Putamen (tissue), 1 donor: ENCODE measurements at regions not wholly inside any gene's neighbourhood (a gene's known extent, or its start where the extent isn't known, plus 50 kb on each side); places are given as distances from the start of the nearest gene placed in this dataset.

ENCODE experiments used
- DNase-seq: peaks from one replicate; pipeline ENCODE4 v3.0.0-alpha.2; 2016; ENCODE audit warnings: low spot score

- no peak for DNase-seq
These were observed 73.1 kb upstream of the KCNA4 start for GRCh38 chr11:30089921-30090320.

- DNase-seq = no peak
These were observed 74.4 kb upstream of the KCNA4 start for GRCh38 chr11:30091246-30091645.

DNA sequence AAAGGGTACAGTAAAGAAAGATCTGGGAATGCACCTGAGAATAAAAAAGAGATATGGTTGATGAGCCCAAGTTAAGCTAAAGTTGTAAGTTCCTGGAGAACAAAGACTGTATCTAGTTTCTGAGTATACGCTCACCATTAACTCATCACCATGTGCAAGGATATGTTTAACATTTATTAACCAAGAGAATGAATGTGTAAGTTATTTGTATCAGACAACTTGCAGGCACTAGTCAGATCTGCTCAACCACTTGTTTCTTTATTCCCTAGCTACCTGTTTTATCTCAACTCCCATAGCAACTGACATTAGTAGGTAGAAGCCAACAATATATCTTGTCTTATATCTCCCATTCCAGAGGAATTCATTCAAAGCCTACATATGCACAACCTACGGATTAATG lies 74.9 kb upstream of the KCNA4 start:
- no peak for DNase-seq

GRCh38 chr11:30092518-30092917 lies 75.7 kb upstream of the KCNA4 start:
- no peak for DNase-seq

GRCh38 chr11:30100495-30100894 lies 83.7 kb upstream of the KCNA4 start:
- no peak for DNase-seq

DNA sequence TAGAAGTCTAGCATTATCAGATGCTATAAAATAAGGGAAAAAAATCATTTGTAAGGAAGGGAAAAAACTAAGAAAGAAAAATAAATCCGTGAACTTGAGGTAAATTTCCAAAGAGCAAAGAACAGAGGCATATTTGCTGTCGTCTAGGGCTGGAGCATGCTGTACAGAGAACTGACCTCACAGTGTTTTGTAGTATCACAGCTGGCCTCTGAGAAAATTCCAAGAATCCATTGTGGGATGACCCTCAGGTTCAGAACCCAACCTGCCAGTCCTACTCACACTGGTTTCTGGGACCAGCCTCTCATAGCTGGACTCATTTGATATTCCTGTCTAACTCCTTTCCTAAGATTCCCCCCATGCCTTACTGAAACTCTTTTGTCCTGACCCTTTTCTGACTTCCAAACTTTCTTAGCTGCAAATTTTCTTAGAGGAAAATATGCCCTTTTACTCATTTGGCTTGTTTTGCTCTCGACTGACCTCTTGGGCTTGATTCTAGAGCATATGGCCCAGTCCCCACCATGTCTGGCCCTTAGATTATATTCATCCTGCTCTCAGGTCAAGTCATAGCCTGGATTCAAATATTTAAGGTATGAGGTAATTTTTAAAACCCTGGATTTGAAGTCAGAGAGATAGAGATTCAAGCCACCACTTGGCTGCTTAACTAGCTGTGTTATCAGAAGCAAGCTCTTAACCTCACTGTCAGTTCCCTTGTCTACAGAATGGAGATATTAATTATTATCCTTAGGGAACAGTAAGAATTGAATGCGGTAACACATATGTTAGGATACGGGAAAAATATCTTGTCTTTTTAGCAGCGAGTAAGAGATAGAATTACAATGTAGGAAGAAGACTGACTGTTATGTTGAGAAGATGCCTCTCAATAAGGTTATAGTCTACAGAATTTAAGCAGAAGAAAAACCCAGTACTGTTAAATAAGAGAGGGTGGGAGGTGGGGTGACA lies 89.7 kb upstream of the KCNA4 start:
- peak; percentile 5 for DNase-seq

DNA sequence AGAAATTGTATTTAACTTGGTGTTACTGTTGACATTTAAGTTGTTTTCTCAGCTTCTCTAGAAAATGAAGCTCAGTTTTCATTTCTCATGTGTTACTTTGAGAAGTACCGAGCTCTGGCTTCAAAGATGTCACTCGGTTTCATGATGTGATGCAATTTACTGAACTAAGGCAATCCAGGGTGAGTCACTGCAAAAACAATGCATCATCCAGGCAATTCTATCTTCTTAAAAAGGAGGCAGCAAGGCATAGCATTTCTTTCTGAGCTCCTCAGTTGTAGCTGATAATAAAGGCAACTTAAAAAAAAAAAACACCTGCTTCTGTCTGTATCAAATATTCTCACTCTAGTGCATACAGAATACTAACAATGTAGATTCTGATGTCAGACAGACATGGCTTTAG lies 91.1 kb upstream of the KCNA4 start:
- peak; percentile 66 for DNase-seq

GRCh38 chr11:30109774-30110173 lies 92.9 kb upstream of the KCNA4 start:
- DNase-seq = no peak

GRCh38 chr11:30110691-30111090 lies 93.9 kb upstream of the KCNA4 start:
- no peak for DNase-seq

DNA sequence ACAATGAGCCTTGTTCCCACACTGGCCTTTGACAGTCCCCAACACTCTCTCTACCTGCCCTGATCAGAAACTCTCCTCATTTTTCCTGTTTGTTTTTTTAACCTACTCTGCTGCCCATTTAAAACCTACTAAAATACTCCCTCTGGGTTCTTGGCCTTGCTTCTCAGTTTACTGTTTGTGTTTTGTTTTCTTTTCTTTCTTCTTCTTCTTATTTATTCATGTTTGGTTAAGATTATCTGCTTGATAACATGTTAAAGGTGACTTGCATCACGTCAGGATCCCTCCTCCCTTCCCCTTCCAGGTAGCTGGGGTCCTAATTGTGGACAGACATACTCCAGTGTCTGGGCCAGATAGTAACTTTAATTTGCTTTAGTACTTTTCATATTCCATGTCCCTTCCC lies 95.0 kb upstream of the KCNA4 start:
- DNase-seq = no peak

GRCh38 chr11:30113326-30113898 lies 96.6 kb upstream of the KCNA4 start:
- DNase-seq = no peak

DNA sequence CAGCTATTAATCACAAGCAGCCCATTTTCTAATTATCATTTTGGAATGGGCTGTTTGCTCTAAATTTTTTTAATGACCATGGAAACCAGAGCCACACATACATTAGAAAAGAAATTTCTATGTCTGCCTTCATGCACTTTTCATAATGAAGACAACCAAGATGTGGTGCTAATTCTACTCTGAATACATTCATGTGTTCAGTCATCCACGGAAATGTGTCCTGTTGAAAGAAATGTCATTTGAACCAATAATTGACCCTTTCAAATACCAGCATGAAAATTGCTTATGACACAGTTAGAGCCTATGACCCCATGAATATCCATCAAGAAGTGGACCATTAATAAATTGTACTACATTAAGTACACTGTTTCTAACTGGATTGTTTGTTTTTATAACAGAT lies 99.7 kb upstream of the KCNA4 start:
- no peak for DNase-seq

- no peak for DNase-seq
These were observed 103.3 kb upstream of the KCNA4 start for GRCh38 chr11:30120045-30120589.

DNA sequence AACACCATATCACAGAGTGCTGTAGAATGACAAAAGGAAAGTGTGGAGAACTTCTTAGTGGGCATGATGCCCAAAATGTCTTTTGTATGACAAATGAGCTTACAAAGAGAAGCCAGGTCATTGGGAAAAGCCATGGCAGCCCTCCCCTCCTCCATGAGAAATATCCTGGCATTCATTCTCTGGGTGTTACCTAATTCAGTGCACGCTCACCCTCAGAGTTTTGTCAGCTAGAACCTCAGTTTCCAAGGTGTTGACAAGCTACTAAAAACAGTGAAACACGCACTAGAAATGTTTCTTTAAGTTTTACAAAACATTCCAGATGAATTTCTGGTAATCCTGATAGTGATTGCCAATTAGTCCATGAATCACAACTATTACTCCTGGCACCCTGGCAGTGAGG lies 105.4 kb upstream of the FSHB start:
- no peak for DNase-seq

GRCh38 chr11:30128269-30128932 lies 102.4 kb upstream of the FSHB start:
- DNase-seq = peak; percentile 25

DNA sequence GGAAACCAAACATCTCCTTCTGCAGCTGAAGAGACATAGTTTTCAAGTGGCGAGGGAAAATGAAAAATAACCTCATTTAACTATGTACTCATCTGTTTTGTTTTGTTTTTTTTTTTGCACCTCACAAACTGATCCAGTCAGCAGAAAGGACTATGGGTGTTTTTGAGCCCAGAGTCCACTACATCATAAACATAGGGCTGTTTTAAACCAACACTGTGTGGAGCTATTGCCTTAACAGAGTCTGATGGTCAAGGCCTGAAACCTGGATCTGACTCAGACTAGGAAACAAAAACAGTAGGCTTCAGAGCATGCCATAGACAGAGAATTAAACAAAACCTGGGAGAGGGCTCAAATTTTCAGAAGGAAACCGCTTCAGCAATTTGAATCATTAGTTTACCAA lies 99.3 kb upstream of the FSHB start:
- no peak for DNase-seq

DNA sequence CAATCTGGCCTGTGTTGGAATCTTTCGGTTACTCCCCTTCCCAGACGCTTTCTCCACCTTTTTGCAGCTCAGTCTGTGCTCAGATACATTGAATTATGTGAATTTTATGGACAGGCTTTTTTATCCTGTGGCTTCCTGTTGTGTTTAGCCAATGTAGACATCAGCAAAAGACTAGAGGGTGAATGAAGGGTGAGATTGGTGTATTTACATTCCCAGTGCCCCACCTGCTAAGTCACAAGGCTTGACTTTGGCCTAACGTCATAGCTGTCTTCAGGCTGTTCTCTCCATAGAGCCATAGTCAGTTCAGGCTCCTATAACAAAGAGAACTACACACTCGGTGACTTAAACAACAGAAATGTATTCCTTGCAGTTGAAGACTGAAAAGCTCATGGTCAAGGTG lies 97.5 kb upstream of the FSHB start:
- no peak for DNase-seq

- no peak for DNase-seq
These were observed 87.6 kb upstream of the FSHB start for GRCh38 chr11:30143098-30143705.

DNA sequence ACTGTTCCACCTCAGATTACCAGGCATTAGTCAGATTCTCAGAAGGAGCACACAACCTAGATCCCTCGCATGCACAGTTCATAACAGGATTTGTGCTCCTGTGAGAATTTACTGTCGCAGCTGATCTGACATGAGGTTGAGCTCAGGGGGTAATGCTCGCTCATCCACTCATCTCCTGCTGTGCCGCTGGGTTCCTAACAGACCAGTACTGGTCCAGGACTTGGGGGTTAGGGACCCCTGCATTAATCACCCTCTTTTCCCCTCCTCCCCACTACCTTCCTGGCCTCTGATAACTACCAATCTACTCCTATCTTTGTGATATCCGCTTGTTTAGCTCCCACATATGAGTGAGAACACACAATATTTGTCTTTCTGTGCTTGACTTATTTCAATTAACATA lies 83.5 kb upstream of the FSHB start:
- DNase-seq = no peak

DNA sequence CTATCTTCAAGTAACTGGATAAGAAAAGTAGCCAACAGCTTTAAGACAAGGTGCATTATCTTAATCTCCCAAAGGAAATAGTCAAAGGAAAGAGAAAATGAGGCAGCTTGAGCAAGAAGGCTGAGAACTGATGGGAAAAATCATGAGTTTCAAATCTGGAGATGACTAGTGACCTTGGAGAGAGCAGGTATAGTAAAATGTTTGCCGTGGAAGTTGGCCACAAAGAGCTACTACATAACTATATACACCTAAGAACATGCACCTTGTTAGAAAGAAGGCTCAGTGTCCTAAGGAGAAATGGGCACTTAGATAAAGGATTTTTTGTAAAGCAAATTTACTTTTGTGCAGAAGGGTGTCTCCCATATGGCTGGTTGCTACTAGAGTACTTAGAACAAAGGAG lies 80.8 kb upstream of the FSHB start:
- no peak for DNase-seq

DNA sequence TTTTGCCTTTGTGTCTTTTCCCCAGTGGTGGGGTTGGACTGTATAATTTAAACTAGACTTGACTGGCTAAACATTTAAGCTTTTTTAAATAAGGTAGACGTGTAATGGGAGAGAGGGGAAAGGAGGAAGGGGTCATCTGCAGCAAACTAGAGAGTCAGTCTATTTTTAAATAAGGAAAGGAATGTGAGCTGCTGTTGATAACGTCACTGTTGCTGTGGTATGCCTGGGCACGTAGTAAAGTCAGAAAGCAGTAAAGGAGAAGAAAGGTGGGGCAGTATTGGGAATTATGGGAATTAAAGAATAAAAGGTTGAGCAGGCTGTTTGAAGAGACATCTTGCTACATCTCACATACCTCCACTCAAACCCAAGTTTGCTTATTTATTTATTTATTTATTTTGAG lies 80.4 kb upstream of the FSHB start:
- DNase-seq = no peak

GRCh38 chr11:30153008-30153407 lies 77.8 kb upstream of the FSHB start:
- no peak for DNase-seq
